ENCODE measurements at regions not wholly inside any gene's neighbourhood (a gene's known extent, or its start where the extent isn't known, plus 50 kb on each side); places are given as distances from the start of the nearest gene placed in this dataset.

DNA sequence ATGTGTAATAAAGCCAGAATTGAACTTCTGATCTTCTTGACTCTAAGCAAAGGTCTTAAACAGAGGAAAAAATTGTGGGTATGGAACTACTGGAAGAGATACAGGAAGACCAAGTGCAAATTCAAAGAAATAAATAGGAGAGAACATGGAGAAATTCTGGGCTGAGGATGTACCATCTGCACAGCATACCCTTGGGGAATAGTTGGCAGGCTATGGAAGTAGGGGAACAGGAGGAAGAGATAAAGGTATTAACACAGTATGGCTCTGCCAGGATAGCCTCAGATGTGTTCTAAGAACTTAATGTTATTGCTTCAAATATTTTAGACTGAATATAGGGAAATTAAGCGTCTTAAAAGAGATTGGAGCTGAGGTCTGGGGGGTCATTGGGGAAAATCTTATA lies 485.4 kb downstream of the CNTN3 start:
- TF ChIP-seq, protein P1, sequence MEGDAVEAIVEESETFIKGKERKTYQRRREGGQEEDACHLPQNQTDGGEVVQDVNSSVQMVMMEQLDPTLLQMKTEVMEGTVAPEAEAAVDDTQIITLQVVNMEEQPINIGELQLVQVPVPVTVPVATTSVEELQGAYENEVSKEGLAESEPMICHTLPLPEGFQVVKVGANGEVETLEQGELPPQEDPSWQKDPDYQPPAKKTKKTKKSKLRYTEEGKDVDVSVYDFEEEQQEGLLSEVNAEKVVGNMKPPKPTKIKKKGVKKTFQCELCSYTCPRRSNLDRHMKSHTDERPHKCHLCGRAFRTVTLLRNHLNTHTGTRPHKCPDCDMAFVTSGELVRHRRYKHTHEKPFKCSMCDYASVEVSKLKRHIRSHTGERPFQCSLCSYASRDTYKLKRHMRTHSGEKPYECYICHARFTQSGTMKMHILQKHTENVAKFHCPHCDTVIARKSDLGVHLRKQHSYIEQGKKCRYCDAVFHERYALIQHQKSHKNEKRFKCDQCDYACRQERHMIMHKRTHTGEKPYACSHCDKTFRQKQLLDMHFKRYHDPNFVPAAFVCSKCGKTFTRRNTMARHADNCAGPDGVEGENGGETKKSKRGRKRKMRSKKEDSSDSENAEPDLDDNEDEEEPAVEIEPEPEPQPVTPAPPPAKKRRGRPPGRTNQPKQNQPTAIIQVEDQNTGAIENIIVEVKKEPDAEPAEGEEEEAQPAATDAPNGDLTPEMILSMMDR (IDR thresholded peaks at IDR 0.05) = no peak
- no peak for TF ChIP-seq POLR2A (IDR thresholded peaks at IDR 0.05)
- TF ChIP-seq POLR2AphosphoS5 (IDR thresholded peaks at IDR 0.05) = no peak

Measured in prostate gland (tissue), 2 donors.